OCI-LY3 (cell line): ENCODE measurements at regions not wholly inside any gene's neighbourhood (a gene's known extent, or its start where the extent isn't known, plus 50 kb on each side); places are given as distances from the start of the nearest gene placed in this dataset.
A peak's percentile ranks its signal among the peaks of the same experiment; 100 is the strongest.

Experiments
- H2AFZ ChIP-seq: fragments of 200-600, 300-600 bp; shearing (Covaris generic); 2 replicates; pipeline ENCODE4 v1.6.0; 2014; ENCODE audit warnings: antibody characterized with exemption, low read depth, low read length
- H3K27ac ChIP-seq: fragments of 200-600, 300-600 bp; sonication (generic); 2 replicates; pipeline ENCODE4 v1.5.1; 2014; ENCODE audit warnings: mild to moderate bottlenecking, low read length, moderate library complexity, mixed read lengths
- H3K27me3 ChIP-seq: fragments of 200-600, 300-600 bp; sonication (generic); 2 replicates; pipeline ENCODE4 v1.6.1; 2014; ENCODE audit warnings: low read depth, low read length, mixed read lengths
- H3K36me3 ChIP-seq: fragments of 200-600, 300-600 bp; sonication (generic); replicated peaks from 2 replicates; pipeline ENCODE3; 2014; ENCODE audit warnings: low read depth, low read length, mixed read lengths
- H3K4me1 ChIP-seq: fragments of 300-600, 200-600 bp; sonication (generic); 2 replicates; pipeline ENCODE4 v1.6.1; 2014; ENCODE audit warnings: low read length, mixed read lengths
- H3K4me2 ChIP-seq: fragments of 200-600, 300-600 bp; sonication (generic); 2 replicates; pipeline ENCODE4 v1.6.1; 2014; ENCODE audit warnings: low read length, mixed read lengths
- H3K4me3 ChIP-seq: fragments of 300-600, 200-600 bp; sonication (generic); 2 replicates; pipeline ENCODE4 v1.5.1; 2014; ENCODE audit warnings: antibody characterized with exemption, mild to moderate bottlenecking, low read length, moderate library complexity
- H3K79me2 ChIP-seq: fragments of 300-600, 200-600 bp; shearing (Covaris generic); 2 replicates; pipeline ENCODE4 v1.6.1; 2014; ENCODE audit warnings: mild to moderate bottlenecking, low read length, mixed read lengths
- H3K9ac ChIP-seq: fragments of 300-600, 200-600 bp; shearing (Covaris generic); 2 replicates; pipeline ENCODE4 v1.6.0; 2014; ENCODE audit warnings: mild to moderate bottlenecking, low read length, moderate library complexity
- H3K9me3 ChIP-seq: fragments of 200-600, 300-600 bp; shearing (Covaris generic); 2 replicates; pipeline ENCODE4 v1.6.1; 2014; ENCODE audit warnings: low read length, mixed read lengths; ENCODE audit not compliant: insufficient read depth
- H4K20me1 ChIP-seq: fragments of 200-600, 300-600 bp; sonication (generic); 2 replicates; pipeline ENCODE4 v1.6.1; 2016; ENCODE audit warnings: low read length, mixed read lengths; ENCODE audit not compliant: insufficient read depth
- CTCF ChIP-seq: fragments of 200-600, 300-600 bp; sonication (generic); IDR thresholded peaks from 2 replicates; pipeline ENCODE4 v1.5.1; 2014; ENCODE audit warnings: antibody characterized with exemption, low read length, low read depth
- EZH2phosphoT487 ChIP-seq: fragments of 200-600 bp; shearing (Covaris generic); IDR thresholded peaks from 2 replicates; pipeline ENCODE4 v1.6.1; 2018; ENCODE audit warnings: antibody characterized with exemption, mixed run types, low read depth

- Histone ChIP-seq H3K27ac (no peak overlapping the region), H3K4me2 (no peak overlapping the region), H3K9ac (no peak overlapping the region), H2AFZ (no peak overlapping the region), H3K9me3 (no peaks in the 10 kb centered on the region), H3K79me2 (no peaks in the 10 kb centered on the region), H3K36me3 (no peaks in the 10 kb centered on the region), H3K4me1 (no peaks in the 10 kb centered on the region), H3K27me3 (no peaks in the 10 kb centered on the region), H3K4me3 (no peak overlapping the region), H4K20me1 (no peaks in the 10 kb centered on the region)
- TF ChIP-seq EZH2phosphoT487: no peak
Observed at GRCh38 chr4:156710365-156711192, 261.0 kb downstream of the PDGFC start.

- no peak overlapping the region for H3K27ac ChIP-seq
- H3K4me3 ChIP-seq: no peak overlapping the region
- peaks cover 6% of the 10 kb centered on the region for H3K4me1 ChIP-seq
- TF ChIP-seq EZH2phosphoT487: no peak
- no peak for TF ChIP-seq CTCF
- peak overlapping the region; percentile 37; the same call in 1 of the 2 replicates for H2AFZ ChIP-seq
- no peaks in the 10 kb centered on the region for H3K36me3 ChIP-seq
- H3K27me3 ChIP-seq: no peaks in the 10 kb centered on the region
- no peak overlapping the region for H3K4me2 ChIP-seq
- H4K20me1 ChIP-seq: no peaks in the 10 kb centered on the region
- H3K9me3 ChIP-seq: no peaks in the 10 kb centered on the region
- no peaks in the 10 kb centered on the region for H3K79me2 ChIP-seq
- no peak overlapping the region for H3K9ac ChIP-seq
Observed at GRCh38 chr4:156705311-156705710, 266.3 kb downstream of the PDGFC start.

- TF ChIP-seq CTCF (no peak), EZH2phosphoT487 (no peak)
- H3K36me3 ChIP-seq: no peaks in the 10 kb centered on the region
- no peaks in the 10 kb centered on the region for H3K9me3 ChIP-seq
- H4K20me1 ChIP-seq: no peaks in the 10 kb centered on the region
- H3K27me3 ChIP-seq: no peaks in the 10 kb centered on the region
- no peak overlapping the region for H3K4me2 ChIP-seq
- no peak overlapping the region for H3K4me3 ChIP-seq
- H2AFZ ChIP-seq: no peak overlapping the region
- no peaks in the 10 kb centered on the region for H3K79me2 ChIP-seq
- H3K9ac ChIP-seq: no peak overlapping the region
- H3K27ac ChIP-seq: no peak overlapping the region
- H3K4me1 ChIP-seq: no peaks in the 10 kb centered on the region
Observed at GRCh38 chr4:156695163-156695562, 276.4 kb downstream of the PDGFC start.

GRCh38 chr4:156694413-156694812, 277.2 kb downstream of the PDGFC start:
- Histone ChIP-seq H3K4me3 (no peak overlapping the region), H3K9ac (no peak overlapping the region), H3K4me2 (no peak overlapping the region), H3K27ac (no peak overlapping the region), H3K9me3 (no peaks in the 10 kb centered on the region), H4K20me1 (no peaks in the 10 kb centered on the region), H3K36me3 (no peaks in the 10 kb centered on the region), H2AFZ (peak overlapping the region; percentile 13; the same call in 1 of the 2 replicates), H3K4me1 (no peaks in the 10 kb centered on the region), H3K79me2 (no peaks in the 10 kb centered on the region), H3K27me3 (no peaks in the 10 kb centered on the region)
- TF ChIP-seq CTCF: no peak
- no peak for TF ChIP-seq EZH2phosphoT487
